Keratinocyte (primary cell): ENCODE measurements at regions not wholly inside any gene's neighbourhood (a gene's known extent, or its start where the extent isn't known, plus 50 kb on each side); places are given as distances from the start of the nearest gene placed in this dataset.
"Not testable (repeated sequence)": the region's sequence is repeated elsewhere in the genome, so short reads cannot be mapped to it uniquely, and the experiment has no call there.

Experiments used
- CTCF ChIP-seq, 3 experiments: IDR thresholded peaks in 1 of 3; conservative IDR thresholded peaks in 1 of 3; optimal IDR thresholded peaks in 1 of 3; 2 replicates in 2 of 3; 3 replicates in 1 of 3; pipeline versions ENCODE3 to v1.5.1; 2011; ENCODE audit warnings: low read length in 3 of 3, mild to moderate bottlenecking in 3 of 3, moderate library complexity in 2 of 3, control low read depth in 1 of 3, inconsistent platforms in 1 of 3; ENCODE audit not compliant: insufficient read depth in 2 of 3; ENCODE audit errors: extremely low read depth in 1 of 3
- EZH2 ChIP-seq: IDR thresholded peaks from one replicate; pipeline ENCODE4 v1.6.1; 2012; ENCODE audit warnings: inconsistent platforms, mild to moderate bottlenecking, low read length, moderate library complexity

DNA sequence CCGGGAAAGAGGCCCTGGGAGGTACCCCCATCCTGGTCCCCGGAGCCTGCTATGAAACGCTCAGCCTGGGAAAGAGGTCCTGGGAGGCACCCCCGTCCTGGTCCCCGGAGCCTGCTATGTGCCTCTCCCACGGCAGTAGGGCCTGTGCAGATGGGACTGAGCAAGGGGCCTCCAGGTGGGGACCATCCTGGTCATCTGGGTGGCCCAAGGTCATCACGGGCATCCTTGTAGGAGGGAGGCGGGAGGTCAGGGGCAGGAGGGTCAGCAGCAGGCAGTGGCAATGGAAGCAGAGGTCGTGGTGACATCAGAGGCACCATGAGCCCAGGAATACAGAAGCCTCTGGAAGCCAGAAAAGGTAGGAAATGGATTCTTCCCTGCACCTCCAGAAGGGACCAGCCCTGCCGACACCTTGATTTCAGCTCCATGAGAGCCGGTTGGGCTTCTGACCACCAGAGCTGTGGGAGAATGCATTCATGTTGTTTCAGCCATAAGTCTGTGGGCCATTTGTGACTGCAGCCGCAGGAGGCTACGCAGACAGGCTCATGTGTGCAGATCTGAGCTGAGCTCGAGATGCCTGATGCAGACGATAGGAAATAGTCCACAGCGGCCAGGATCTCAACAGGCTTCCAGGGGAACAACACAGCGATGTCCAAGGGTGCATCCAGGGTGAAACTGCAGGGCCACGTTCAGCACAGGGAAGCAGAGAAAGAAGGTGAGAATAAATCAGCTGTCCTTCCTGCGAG, 190.7 kb downstream of the LAT start:
- not testable (repeated sequence) for TF ChIP-seq CTCF (optimal IDR thresholded peaks at IDR 0.05 in 1 of 3, IDR thresholded peaks at IDR 0.05 in 1 of 3, conservative IDR thresholded peaks at IDR 0.05 in 1 of 3; ENCODE audit: extremely low read depth in 1 of 3, insufficient read depth in 2 of 3, low read length in 3 of 3); EZH2
